Right hindlimb (tissue), 1 donor: ENCODE measurements at regions not wholly inside any gene's neighbourhood (a gene's known extent, or its start where the extent isn't known, plus 50 kb on each side); places are given as distances from the start of the nearest gene placed in this dataset.
"Not testable (repeated sequence)": the region's sequence is repeated elsewhere in the genome, so short reads cannot be mapped to it uniquely, and the experiment has no call there.

Experiments used
- DNase-seq: peaks from one replicate; pipeline ENCODE4 v3.0.0-alpha.2; 2018

DNA sequence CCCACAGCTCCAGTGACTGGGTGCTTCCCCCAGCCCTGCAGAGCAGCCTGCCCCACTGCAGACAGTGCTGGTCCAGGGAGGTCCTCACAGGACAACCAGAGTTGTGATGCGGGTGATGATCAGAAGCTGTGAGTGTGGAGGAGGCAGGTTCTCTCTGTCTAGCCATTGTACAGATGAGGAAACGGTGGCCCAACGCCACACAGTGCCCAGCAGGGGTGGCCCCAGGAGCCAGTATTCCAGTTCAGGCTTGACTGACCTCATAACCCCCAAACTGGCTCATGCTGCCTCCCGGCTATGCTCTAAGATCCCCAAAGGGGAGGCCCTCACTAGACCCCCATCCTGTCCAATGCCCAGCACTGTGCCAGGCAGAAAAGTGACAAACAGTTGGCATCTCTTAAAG is 147.1 kb upstream of the MAMLD1 start:
- not testable (repeated sequence) for DNase-seq

DNA sequence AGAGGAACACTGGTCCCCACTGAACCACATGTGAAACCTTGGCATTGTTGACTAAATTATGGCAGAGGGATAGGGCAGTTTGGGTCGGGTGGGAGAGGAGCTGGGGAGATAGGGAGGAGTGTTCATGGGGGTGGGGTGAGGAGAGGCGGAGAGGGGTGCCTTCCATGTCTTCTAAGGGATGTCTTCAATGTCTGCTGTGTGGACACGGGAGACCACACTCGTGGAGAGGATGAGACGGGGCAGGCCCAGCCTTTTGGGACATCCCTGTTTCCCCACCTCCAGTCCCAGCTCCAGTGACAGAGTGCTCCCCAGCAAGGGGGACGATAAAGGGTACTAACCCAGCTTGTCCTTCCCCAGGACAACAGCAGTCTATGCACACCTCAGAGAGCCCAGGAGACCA is 146.4 kb upstream of the MAMLD1 start:
- DNase-seq = no peak

DNA sequence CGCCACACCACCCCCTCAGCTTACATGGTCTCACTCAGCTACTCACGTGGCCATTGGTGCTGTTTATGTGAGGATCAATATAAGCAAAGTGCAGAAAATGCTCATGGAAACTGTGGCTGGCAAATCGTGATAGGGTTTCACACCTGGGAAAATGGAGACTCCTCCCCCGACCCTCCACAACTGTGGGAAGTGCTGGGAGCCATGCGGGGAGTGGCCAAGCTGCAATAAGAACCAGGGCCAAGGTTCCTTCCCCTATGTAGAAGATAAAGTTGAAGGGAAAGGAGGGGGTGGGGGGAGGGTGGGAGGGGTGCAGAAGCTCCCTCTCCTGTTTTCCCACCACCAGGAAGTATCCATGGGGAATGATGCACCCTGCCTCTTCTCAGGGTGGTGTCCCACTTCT is 145.5 kb upstream of the MAMLD1 start:
- DNase-seq = no peak

DNA sequence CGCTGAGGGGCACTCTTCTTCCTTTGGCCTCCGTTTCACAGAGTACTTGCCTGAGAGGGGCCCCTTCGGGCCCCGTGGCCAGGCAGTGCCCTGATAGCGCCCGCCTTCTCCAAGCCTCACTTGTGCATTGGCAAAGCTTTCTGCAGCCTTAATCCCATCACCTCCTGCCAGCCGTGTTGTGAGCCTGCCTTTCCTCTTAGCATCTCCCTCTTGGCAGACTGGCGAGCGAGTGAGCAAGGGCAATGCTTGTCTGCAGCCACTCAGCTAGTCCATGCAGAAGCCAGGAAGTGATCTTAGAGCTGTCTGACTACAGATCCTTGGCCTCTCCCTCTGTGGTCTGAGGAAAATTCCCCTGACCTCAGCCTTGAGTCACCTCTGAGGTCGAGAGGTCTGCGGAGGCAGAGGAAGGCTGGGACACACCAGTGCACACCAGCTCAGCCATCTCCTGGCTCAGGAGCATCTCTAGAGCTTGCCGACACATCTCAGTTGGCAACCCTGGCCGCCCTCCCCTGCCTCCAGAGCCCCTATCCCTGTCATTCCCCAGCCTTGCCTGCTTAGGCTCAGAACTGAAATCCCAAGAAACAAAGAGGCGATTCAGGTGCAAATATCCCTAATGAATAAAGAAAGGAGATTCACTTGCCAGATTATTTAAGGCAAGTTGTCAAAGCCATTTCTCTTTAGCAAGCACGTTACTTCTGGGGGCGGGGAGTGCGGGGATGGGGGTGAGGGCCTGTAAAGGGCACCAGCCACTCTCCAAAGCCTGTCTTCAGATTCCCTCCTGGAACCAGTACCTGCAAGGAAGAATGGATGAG is 143.5 kb upstream of the MAMLD1 start:
- DNase-seq = peak; percentile 28

DNA sequence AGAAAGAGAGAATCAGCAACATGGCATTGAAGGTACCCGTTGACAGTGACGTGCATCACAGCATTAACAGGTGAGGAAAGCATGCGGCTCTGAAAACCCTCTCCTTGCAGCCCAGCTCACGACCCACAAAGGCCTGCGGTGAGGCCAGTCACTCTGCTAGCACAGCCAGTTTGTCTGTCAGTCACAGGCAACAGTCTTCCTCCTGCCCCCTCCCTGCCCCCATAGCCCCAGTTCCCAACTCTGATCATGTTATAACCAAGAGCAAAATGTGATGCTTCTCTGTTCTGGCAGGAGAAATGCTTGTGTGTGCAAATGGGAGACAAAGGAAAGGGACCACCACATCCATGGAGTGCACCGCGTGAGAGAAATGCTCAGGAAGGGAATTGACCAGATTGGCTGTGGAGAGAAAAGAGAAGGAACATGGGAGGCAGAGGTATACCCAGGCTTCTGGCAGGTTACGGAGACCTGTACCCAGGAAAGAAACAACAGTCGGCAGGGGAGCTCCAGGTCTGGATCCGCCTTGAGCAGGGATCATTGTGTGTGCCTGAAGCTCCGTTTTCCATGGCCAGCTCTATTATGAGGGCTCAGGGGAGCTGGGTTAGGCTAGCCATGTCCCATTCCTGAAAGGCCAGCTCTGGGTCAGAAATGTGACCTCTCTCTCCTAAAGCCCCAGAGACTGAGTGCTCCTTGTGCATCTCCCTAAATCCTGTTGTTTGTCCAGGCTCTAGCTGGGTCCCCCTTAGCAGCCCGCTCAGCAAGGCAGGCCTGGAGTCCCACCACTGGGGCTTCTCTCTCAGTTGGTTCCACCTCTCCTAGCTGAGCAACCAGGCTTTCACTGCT is 139.7 kb upstream of the MAMLD1 start:
- DNase-seq = no peak

DNA sequence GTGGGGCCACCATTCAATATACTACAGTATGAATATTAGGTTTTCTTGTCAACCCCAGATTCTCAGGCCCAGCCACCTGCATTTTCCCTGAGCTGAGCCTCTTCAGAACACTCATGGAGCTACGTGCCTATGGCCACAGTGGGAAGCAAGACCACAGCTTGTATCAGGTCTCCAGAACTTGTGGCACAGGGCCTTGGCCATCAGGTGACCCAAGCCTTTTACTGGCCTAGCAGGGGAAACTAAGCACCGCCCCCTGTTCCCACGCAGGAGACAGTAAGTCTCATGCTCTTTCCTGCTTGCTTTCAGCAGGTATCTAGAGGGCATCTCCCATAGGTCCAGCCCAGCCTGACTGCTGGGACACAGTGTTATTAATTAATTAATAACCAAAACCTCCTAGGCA is 138.4 kb upstream of the MAMLD1 start:
- DNase-seq = no peak

DNA sequence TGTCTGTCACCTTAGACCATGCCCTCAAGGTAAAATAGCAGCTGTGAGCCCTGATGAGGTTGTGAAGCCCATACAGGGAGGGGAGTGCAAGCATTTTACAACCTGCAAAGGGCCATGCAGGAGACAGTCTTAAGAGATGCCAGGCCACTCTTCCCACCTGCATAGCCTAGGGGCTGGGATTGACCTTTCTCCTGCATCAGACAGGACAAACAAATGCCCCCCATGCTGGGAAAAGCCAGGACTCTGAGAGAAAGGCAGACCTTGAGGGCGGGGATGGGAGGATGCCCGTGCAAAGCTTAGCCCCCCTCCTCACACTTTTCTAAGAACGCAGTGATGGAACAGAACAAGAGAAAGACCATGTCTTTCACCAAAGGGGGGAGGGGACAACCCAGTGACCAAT is 137.9 kb upstream of the MAMLD1 start:
- DNase-seq = no peak

DNA sequence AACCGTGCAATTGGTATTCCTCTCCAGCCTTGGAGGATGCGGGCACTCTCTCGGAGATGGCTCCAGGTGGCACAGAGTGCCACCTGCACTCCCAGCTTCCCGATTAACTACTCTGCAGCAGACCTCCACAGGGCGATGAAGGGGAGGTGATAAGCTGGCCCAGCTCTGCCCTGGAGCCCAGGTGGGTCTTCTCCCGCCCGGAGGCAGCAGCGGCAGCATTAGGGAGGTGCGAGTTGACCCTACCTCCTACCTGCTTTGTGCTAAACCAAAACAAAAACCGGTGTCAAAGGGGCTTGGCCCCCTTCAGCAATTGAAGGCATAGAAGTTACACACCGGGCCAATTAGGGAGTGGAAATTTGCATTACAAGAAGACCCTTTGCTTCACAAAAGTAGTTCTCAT is 137.4 kb upstream of the MAMLD1 start:
- DNase-seq = no peak

DNA sequence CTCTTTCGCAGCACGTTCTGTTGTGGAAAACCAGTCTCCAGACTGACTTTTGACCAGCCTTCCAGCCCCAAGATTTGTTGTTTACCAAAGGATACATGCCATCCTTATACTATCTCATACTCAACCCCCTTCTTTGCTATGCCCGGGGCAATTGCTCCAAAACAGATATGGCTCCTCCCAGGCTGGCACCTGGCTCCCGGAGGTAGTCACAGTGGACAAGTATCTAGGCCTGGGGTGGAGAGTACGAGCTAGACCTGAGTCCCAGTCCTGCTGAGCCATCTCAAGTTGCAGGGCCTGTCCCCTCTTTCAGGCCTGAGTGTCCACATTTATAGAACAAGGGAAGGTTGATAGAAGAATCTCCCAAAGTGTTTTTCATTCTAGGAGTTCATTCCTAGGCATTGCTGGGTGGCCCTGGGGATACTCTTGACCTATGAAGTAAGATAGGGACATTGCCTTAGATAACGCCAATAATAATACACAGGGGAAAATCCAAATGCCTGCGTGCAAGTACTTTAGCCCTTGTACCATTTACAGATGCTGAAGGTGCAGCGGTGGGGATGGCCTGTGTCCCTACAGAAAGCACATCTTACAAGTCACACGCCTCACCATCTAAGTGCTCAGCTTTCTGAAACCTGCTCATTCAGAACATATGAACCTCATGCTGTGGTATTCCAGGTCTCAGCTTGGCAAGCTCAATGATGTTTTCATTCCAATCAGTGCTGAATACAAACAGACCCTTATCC is 136.7 kb upstream of the MAMLD1 start:
- no peak for DNase-seq

DNA sequence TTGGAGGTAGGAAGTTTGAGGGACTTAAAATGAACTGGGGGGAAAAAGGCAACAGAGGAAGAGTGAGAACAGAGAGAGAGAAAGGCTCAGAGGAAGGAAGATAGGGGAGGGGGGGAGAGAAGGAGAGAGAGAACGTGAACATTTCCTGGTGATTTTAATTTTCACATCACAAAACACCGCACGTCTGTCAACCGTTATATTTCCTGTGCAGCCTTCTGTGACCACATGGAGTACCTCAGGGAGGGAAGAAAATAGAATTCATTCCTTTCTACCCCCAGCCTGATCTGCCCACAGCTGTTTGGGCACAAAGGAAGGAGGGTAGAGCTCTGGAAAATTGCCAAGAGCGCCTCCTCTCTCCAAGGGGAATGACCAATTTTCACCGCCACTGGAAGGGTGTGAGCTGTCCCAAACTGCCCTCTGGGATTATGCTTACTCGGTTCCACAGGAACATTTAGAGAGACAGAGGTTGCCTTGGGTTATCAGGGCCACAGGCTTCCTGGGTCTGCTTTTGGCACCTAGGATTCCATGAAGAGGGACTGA is 135.7 kb upstream of the MAMLD1 start:
- DNase-seq = no peak

DNA sequence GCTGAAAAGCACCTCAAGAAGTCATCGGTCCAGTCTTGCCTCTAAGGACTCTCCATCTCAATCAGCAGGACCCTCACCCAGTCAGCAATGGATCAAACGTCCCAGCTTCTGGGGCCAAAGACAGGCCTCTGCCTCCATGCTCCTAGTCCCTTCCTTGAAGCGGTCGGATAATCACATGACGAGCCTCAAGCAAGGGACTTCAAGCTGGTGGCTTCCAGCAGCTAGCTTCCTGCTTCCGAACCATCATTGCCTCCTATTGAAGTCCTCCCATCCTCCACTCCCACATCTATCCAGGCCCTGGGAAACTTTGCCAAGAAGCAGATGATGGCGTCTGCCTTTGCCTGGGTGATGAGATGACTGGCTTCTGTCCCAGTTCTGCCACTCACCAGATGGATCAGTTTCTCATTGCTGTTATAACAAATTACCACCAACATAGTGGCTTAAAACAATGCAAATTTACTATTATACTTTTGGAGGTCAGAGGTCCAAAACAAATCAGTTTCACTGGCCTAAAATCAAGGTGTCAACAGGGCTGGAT is 135.2 kb upstream of the MAMLD1 start:
- no peak for DNase-seq

DNA sequence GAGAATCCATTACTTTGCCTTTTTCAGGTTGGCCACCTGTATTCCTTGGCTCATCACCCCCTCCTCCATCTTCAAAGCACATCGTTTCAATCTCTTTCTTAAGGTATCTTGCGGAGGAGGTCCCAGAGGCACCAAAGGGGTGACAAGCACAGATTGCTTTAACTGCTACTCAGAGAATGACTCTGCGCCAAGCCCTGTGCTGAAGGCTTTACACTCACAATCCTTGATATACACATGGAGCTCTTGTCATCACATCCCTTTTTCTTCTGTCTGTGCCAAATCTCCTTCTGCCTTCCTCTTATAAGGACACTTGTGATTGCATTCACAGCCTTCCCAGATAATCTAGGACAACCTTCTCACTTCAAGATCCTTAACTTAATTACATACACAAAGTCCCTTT is 134.7 kb upstream of the MAMLD1 start:
- no peak for DNase-seq

DNA sequence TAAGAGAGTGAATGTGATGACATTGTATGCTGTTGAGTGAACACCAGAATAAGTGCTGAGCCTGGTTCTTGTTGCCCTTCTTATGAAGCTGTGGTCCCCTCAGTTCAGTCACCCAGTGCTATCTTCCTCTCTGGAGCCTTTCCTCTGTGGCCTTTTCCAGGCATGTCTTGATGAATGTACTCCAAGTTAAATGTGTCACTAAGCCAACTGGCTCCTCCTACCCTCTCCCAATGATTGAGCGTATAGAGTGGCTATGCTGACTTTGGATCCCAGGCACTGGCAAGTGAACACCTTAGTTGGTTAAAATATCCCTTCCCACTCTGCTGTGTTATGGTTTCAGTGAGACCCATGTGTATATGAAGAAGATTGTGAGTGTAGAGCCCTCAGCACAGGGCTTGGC is 134.1 kb upstream of the MAMLD1 start:
- no peak for DNase-seq

DNA sequence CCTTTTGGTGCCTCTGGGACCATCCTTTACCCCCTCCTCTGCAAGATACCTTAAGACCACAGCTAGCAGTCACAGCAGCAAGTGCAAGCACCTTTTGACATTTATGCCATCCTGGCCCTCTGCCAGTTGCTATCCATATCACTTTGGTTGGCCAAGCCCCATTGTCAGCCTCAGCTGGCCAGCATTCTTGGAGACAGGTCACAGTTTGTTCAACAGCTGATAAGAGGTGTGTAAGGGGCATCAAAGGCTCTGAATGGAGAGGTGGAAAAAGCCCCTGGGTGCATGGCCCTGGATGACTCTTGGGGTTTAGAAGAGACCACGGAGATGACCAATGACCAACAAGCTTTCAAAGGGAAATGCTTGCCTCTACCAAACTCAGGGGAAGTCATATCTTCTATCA is 133.6 kb upstream of the MAMLD1 start:
- no peak for DNase-seq

DNA sequence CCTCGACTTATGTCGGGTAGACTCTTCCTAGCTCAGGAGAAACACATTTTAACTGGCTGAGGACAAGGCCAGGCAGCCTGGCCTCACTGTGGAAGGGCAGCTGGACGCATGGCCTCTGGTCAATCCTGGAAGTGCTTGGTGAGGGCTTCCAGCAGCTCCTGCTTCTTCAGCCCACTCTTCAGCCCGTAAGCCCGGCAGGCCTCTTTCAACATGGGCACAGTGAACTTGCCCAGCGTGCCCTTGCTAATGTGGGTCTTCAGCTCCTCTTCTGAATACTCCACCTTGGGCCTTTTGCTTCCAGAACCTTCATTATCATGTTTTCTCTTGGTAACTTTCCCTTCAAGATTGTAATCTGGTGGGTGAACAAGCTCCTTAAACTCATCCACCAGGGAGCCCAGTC is 132.2 kb upstream of the MAMLD1 start:
- DNase-seq = not testable (repeated sequence)

DNA sequence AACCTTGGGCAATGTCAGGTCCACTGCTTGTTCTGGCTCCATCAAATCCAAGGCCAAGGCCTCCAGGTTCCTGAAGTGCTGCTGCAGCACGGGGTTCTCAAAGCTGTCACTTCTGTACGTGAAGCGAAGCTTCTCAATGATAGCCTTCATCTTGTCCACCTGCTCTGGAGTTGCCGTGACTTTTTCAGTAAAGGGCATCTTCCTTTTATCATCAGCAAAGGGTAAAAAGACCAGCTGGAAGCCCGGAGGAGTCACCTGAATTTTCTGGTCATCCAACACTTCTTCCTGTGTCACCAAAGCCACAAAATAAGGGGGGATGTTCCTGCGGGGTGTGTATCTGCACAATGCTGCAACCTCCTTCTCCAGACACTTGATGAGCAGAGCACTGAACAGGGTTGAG is 131.7 kb upstream of the MAMLD1 start:
- DNase-seq = not testable (repeated sequence)

DNA sequence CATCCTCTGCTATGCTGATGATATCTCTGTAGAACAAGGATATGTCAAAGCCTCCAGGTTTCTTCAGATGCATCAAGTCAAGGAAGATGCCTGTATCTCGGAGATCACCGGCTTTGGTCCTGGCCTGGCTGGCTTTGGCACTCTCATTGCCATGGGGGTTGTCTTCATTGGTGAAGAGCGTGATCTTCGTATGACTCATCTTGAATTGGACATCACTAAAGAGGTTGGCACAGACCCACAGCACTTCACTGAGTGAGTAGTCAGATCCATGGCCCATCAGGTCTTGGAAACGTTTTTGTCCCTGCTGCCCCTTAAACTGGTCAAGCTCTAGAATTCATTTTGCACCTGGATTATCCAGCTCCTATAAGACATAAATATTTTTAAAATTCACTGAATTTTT is 130.9 kb upstream of the MAMLD1 start:
- DNase-seq = not testable (repeated sequence)

DNA sequence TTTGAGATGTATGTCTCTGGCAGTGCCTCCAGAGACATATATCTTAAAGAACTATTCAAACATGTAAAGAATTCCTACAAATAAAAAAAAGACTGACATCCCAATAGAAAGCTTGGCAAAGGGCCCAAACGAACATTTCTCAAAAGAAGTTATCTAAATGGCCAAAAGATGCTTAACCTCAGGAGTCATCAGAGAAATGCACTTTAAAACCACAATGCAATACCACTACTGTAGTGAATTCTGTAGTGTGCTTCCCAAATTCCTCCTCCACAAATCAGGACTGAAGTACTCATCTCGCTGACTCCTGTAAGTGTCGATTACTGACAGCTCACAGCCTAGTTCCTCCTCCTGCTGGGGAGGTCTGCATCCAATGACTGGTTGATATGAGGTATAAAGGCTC is 129.0 kb upstream of the MAMLD1 start:
- no peak for DNase-seq

DNA sequence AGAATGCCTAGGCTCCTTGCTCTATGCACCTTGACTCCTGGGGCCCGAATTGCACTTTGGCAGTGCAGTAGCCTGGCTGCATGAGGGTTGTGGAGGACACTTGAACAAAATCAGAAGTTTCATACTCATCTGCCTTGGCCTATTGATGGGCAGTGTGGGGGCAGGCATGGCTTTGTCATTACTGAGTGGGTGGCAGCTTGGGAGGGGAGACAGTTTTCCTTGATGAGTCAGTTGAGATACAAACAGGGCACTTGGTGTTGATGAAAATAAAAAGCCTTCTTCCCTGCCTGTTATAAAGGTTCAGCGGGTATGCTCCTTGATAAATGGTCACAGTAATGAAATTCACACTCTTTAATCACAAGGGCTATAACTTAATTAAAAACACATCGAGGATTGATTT is 126.8 kb upstream of the MAMLD1 start:
- DNase-seq = no peak

DNA sequence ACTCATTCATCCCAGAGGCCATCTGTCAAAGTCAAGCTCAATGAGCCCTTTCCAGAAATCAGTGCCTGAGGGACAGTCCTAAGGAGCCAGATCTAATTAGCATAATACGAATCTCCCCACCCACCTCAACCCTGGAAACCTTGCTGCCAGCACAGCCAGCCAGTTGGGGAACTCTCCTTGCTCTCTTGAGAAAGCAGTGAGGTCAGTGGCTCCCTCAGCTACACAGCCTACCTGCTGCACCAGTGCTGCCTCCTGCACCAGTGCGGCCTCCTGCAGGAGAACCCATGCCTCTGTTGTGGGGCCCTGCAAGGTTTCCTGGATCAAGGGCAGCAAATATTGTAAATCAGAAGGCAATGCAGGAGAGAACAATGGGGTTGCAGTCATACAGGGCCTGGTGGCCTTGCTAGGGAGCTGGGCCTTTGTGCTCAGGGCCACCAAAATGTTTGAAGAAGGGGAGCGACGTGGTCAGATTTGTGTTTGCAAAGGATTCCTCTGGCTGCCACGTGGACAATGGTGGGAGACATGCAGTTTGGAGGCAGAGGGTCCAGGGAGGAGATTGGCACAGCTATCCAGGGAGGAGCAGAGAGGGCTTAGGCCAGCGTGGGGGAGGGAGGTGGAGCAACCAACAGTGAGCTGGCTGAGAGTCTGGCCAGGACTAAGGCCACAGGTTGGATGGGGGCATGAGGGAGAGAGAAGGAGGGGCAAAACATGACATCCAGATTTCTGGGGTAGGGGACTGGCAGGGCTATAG is 124.3 kb upstream of the MAMLD1 start:
- DNase-seq = no peak

DNA sequence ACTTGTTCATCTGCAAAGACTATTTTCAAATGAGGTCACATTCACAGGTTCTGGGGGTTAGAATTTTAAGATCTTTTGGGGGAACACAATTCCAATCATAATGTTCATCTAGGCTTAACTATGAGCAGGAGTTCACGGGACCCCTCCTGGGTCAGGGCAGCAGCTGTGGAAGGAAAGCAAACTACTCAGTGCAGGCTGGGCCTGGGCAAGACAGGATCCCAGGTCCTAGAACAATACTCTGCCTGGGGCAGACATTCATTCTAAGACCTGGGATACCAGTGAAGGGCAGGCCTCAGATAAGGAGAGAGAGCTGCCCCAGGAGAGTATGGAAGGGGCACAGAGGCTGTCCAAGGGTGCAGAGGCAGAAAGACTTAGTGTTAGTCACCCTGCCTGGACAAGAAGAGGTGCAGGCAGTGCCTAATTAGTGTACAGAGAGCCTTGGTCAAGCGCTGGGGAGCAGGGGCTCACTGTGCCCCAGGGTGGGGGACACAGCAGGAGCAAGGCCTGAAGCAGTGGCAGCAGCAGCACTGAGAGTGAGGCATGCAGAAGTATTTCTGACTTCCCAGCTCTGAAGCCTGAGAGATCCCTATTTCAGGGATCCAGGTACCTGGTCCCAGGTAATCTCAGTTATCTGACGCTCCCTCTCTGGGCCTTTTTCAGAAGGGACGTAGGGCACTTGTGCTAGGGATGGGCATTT is 123.0 kb upstream of the MAMLD1 start:
- DNase-seq = no peak

DNA sequence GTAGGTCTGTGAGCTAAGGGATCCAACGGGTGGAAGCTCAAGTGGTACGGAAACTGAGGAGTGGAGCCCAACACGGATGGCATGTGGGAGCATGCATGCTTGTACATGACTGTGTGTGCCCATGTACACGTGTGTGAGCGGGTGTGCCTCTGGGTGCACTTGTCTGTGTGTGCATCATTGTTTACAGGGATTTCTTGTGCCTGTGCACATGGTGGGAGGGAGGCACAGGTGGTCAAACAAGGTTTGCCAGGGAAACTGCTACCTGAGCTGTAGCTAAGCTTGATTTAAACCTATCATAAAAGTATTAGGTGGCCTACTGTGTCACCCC is 122.5 kb upstream of the MAMLD1 start:
- DNase-seq = no peak
